Lower leg skin (tissue), 4 donors: ENCODE measurements at regions not wholly inside any gene's neighbourhood (a gene's known extent, or its start where the extent isn't known, plus 50 kb on each side); places are given as distances from the start of the nearest gene placed in this dataset.

Experiments used
- DNase-seq, 2 donors: peaks; one replicate each; pipeline ENCODE4 v3.0.0-alpha.2; 2019; ENCODE audit warnings: low spot score in 2 of 2
- H3K4me3 ChIP-seq: fragments of 200-600 bp; sonication (generic); 2 replicates; pipeline ENCODE4 v1.5.1; 2017; ENCODE audit warnings: mild to moderate bottlenecking, low read depth; ENCODE audit not compliant: poor library complexity, severe bottlenecking
- POLR2A ChIP-seq, 2 donors: fragments of 450-650 bp; IDR thresholded peaks; one replicate each; pipeline ENCODE4 v1.6.1; 2016 to 2017; ENCODE audit warnings: antibody characterized with exemption in 2 of 2, mild to moderate bottlenecking in 1 of 2, moderate library complexity in 1 of 2
- WGBS, 2 donors: methylation state at CpG; one replicate each; pipeline ENCODE4 v1.1.5; 2018; 5-methylcytosine and 5-hydroxymethylcytosine counted together
- intact Hi-C: fragments of 100-400 bp; cut with DNase I; formaldehyde crosslinking; loops from one replicate; pipeline ENCODE4 v1.15.0; 2023; ENCODE audit warnings: low total_unique reads
- TF ChIP-seq, protein P1 (sequence below), 3 donors: fragments of 450-650 bp; IDR thresholded peaks; one replicate each; pipeline ENCODE4 v1.5.1; 2016; ENCODE audit warnings: antibody characterized with exemption in 3 of 3, mild to moderate bottlenecking in 3 of 3, moderate library complexity in 2 of 3

DNA sequence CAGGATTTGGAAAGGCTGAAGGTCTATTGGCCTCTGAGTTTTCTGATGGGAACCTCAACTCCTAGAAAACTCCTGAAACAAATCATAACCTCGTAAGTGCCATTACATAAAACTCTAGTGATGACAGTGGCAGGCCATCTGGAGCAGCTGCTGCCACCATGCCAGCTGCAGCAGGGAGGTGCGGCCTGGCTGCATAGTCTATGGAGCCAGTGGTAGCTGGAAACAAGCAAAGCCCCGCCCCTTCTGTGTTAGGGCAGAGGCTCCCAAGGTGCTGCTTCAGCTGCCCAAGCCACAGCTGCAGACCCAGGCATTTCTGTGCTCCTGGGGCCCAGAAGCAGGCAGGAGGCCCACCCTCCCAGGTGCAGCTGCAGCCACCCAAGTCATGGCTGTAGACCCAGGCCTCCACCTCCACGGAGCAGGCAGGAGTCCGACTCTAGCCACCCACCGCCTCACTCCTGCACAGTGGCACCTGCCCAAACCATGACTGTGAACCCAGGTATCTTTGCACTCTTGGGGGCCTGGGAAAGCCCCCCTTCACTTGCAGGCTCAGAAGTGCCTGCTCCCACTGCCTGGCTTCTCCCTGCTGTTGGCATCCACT, 254.1 kb upstream of the KCNJ16 start:
- 97% methylated on average over 6 of the region's 6 CpGs for WGBS, 2 donors
- TF ChIP-seq POLR2A (IDR thresholded peaks at IDR 0.05) = no peak
- TF ChIP-seq, protein P1, sequence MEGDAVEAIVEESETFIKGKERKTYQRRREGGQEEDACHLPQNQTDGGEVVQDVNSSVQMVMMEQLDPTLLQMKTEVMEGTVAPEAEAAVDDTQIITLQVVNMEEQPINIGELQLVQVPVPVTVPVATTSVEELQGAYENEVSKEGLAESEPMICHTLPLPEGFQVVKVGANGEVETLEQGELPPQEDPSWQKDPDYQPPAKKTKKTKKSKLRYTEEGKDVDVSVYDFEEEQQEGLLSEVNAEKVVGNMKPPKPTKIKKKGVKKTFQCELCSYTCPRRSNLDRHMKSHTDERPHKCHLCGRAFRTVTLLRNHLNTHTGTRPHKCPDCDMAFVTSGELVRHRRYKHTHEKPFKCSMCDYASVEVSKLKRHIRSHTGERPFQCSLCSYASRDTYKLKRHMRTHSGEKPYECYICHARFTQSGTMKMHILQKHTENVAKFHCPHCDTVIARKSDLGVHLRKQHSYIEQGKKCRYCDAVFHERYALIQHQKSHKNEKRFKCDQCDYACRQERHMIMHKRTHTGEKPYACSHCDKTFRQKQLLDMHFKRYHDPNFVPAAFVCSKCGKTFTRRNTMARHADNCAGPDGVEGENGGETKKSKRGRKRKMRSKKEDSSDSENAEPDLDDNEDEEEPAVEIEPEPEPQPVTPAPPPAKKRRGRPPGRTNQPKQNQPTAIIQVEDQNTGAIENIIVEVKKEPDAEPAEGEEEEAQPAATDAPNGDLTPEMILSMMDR (IDR thresholded peaks at IDR 0.05) = no peak
- intact Hi-C loops = no loop called here
- H3K4me3 ChIP-seq = no peak overlapping the region
- DNase-seq = no peak

DNA sequence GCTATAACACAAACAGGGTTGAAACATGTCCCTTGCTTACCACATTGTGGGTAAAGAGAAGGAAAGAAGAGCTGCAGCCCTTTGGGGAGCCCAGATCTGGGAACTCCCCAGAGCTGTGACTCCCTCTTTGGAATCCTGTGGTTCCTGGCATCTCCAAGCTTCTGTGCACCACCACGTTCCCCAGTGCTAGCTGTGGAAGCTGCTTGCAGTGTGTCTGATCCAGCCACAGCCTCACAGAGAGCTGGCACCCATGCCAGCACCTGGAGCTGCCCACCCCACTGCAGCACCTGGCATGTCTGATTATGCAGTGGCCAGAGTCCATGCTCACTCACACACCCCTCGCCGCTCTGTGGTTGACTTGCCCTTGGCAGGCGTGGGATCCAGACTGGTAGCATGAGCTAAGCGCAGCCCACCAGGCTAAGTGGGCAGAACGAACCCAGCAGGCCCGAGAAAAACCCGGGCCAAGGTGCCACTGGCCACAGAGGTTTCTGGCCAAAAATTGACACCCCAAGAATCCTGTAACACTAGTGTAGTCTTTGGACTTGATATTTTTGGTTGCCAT, 252.6 kb upstream of the KCNJ16 start:
- intact Hi-C loops = no loop called here
- no peak for DNase-seq
- TF ChIP-seq POLR2A (IDR thresholded peaks at IDR 0.05) = no peak
- TF ChIP-seq, protein P1 (IDR thresholded peaks at IDR 0.05) = no peak
- no peak overlapping the region for H3K4me3 ChIP-seq
- WGBS, 2 donors = 83 to 93% methylated on average over 5 to 8 of the region's 8 CpGs

DNA sequence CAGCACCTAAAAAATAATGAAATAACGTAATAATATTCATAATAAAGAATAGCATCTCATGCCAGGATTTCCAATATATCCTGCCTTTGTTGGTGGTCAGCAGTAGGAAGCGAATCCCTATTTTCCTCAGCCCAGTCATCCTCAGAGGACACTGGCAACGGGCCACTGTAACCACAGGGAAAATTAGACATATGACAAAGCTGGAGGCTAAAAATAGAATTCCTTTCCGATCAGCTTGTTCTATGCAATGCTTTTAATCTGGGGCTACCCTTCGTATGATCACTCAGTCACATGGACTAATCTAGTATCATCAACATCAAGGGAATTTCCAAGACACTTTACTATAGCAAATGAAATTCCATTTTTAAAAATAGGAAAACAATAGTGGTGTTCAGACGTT, 246.9 kb upstream of the KCNJ16 start:
- TF ChIP-seq, protein P1 (IDR thresholded peaks at IDR 0.05) = no peak
- TF ChIP-seq POLR2A (IDR thresholded peaks at IDR 0.05) = no peak
- DNase-seq = peak in 1 of 2 donors; percentile 22
- intact Hi-C loops = no loop called here
- H3K4me3 ChIP-seq = no peak overlapping the region
- WGBS, 2 donors = 33 to 34% methylated on average over 6 of the region's 6 CpGs

DNA sequence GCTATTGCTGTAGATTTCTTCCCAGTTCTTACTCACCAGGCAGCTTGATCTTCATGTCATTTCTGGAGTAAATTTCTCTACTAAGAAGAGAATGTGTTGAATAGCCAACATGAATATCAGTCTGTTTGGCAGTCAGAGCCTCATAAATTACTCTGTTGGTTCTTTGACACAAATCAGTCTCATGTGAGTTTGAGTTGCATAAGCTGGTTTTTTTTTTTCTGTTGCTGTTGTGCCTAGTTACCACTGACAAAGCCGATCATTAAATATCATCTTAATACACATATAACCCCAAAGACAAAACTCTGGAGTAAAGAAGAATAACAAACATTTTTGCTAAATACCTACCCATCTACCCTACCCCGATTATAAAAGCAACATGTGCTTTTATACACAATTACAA, 240.5 kb upstream of the KCNJ16 start:
- no peak for TF ChIP-seq POLR2A (IDR thresholded peaks at IDR 0.05)
- TF ChIP-seq, protein P1 (IDR thresholded peaks at IDR 0.05) = no peak
- 34 to 47% methylated on average over 2 of the region's 2 CpGs for WGBS, 2 donors
- H3K4me3 ChIP-seq = no peak overlapping the region
- intact Hi-C loops = no loop called here
- no peak for DNase-seq

DNA sequence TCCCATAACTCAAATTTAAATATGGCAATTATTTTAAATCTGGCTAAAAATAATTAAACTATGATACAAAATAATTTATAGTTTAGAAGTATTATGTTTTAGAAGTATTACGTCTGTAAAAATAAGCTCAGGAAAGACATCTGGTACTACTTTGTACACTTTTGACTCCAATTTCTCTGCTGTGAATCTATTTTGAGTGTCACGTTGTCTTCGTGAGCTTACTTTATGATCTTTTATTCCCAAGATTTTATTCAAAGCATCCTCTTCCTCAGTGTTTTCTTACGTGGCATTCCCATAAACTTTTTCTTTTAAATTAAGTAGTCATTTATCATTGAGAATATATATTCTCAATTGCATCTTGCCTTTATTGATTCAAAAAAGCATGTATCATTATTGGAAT, 223.3 kb upstream of the KCNJ16 start:
- intact Hi-C loops = no loop called here
- H3K4me3 ChIP-seq = no peak overlapping the region
- WGBS, 2 donors = 69 to 74% methylated on average over 4 of the region's 4 CpGs
- no peak for DNase-seq
- TF ChIP-seq, protein P1 (IDR thresholded peaks at IDR 0.05) = no peak
- no peak for TF ChIP-seq POLR2A (IDR thresholded peaks at IDR 0.05)
